HG03196 (cell line): ENCODE measurements at regions not wholly inside any gene's neighbourhood (a gene's known extent, or its start where the extent isn't known, plus 50 kb on each side); places are given as distances from the start of the nearest gene placed in this dataset.

Experiments
- ATAC-seq: cut with Tn5 transposase; IDR thresholded peaks from one replicate; pipeline ENCODE4 v1.9.1; 2021; ENCODE audit not compliant: unreplicated experiment

DNA sequence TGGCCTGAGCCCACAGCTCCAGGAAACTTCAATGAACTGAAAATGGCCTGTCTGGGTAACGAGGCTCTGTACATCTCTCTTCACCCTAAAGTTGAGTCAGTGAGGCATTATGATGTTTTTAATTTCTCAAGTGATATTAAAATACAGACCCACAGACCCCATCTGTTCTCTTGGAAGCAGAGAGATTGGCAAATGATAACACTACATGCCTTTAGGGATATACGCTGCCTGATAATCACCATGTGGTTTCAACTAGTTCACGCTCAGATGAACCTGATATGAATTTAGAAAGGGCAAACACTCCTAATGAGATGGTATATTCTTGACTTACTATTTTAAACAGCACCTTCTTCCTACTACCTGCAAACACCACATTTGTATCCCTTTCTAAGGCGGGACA is 127.5 kb downstream of the RFC3 start:
- no peak for ATAC-seq

DNA sequence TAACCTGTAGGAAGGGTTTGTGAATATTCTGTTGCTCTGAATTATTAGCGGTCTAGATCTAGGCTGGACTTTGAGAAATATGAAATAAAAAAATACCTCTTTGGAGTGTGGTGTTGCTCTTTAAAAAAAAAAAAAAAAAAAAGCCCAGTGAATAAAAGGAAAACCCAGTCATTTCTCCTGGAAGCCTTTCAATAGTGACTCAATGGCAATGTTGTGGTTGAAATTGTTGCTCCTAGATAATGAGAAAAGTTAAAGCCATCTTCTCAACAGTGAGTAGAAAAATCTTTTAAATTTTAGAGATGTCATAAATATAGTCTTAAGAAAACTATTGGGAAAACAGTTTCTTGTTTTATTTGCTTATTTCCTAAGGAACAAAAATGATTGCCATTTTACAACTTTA is 135.3 kb downstream of the RFC3 start:
- no peak for ATAC-seq

DNA sequence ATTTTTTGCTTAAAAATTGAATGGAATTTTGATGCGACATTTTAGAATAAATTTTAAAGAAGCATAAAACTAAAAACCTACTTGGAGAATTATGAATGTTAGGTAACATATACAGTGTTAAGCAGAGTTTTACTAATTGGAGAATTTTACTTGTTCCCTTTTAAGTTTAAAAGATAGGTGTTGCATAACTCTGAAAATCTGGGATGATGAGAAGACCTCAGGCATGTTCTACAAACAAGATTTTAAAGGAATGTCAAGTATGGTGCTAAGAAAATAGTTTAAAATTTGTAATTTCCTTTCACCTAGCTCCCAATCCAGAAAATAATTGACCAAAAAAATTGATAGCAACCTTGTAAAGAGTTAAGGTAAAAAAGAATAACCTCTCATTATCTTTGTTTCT is 135.8 kb downstream of the RFC3 start:
- ATAC-seq, result no peak

DNA sequence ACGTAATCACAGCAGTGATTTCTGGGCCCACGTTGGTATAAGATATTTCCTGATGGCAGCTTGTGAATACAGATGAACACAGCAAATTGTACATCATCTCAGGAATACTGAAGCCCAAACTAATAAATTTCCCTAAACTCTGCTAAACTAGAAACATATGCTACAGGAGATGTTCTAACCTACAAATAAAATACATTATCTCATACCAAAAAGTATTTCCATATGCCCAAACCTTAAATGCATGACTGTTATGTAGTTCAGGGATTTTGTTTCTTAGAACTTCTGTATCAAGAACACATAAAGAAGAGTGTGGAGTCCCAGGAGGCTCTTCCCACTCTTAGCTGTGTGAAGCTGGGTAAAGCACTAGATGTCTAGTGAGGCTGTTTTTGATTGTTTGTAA is 138.4 kb downstream of the RFC3 start:
- no peak for ATAC-seq

DNA sequence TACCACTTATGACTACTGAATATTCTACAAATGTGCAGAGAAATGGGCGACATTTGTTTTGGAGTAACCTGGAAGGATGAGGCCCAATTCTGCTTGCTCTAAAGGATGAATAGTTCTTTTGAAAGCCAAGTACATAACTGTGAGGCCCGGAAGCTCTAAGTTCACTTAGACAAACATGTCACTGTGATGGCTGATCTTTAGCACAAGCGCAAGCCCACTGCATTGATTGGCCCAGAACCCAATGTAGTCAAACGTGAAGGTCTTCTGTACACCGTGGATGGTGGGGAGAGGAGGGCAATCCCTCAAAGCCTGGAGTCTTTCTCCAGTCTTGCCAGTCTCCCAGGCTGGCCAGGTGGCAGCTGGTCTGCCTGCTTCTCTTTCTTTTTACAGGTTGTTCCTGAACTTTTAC is 139.6 kb downstream of the RFC3 start:
- no peak for ATAC-seq

DNA sequence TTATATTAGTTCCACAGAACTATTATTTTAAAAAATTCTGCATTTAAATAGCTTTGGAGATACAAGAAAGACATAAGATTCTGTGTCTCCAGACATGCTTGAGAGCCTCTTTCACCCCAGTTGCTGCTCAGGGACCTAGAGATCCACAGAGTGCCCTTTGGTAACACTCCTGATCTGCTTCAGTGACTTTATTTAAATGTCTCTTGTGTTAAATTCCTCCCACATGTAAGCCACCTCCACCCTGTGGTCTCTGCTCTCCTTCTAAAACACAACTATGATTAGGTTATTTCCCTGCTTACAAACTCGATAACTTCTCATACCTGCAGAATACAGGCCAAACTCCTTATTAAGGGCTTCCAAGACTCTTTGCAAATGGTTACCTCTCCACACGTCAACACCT is 141.0 kb downstream of the RFC3 start:
- ATAC-seq, result no peak

DNA sequence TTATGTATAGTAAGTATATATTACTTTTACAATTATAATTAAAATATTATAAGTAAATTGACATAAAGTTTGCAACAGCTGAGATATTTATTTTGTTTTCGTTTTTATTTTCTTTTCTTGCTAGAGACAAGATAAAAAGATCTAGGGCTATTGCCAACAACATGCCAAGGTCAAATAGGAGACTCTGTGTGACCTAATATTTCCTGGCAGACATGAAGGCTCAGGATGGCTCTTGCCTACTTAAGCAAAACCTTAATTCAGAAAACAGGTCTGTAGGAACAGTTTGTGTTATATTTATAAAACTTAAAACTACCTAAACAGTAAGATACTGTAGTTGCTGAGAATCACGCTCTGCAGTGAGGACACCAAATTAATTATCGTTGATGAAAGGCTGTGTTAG is 145.2 kb downstream of the RFC3 start:
- ATAC-seq, result no peak

DNA sequence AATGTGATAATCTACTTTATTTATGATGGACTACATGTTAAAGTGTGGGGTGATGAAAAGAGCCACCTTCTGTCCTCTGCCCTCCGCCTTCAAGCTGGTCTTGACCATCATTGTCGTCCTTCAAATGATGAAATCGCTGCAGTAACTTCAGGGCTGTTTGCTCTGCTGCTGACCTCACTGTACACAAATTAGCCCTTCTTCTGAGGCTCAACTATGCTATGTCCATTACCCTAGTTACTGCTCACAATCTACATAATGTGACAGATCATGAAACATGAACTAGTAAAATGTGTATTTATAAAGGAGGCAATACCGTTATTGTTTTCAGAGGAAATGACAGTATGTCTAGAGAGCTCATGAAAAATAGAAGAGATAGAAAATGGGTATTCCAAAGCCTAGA is 145.9 kb downstream of the RFC3 start:
- ATAC-seq, result no peak

DNA sequence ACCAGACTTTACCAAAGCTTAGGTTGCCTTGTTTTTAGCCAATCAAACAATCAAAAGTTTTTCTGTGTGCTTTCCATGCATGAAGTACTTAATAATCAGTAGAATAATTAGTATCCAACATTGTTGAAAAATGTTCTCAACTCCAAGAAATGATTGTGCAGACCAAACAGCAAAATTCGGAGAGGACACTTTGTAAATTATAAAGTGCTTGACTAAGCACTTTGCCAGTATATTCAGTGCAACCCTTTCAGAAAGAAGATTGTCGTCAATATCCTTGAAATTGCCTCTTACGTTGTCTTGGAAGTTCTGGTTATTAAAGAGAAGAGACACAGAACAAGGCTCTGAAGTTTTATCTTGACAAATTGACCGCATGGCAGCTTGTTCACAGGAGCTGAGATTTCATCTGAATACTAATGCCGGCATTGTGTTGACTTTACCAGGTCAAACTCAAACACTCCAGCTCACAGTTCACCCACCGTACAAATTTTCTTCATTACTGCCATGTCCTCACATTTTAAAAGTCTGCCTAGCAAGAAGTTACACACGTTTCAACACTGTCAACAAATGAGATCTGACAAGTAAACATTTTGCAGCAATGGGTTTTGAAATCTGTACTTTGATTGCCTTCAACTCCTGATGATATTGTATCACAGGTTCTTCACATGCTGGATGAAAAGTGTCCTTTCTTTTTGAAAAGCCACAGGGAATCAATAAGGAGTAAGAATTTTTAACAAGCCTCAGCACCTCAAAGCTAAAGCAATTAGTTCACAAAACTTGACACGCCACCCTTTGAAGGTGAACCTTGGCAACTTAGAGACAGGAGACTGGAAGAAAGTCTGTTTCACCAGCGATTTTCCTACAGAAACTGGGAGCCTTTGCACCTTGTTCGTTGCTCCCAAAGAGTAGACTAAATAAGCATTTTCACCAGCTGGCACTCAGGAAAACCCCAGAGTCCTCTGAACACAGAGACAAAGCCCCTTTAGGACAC is 150.9 kb downstream of the RFC3 start:
- ATAC-seq, result no peak

DNA sequence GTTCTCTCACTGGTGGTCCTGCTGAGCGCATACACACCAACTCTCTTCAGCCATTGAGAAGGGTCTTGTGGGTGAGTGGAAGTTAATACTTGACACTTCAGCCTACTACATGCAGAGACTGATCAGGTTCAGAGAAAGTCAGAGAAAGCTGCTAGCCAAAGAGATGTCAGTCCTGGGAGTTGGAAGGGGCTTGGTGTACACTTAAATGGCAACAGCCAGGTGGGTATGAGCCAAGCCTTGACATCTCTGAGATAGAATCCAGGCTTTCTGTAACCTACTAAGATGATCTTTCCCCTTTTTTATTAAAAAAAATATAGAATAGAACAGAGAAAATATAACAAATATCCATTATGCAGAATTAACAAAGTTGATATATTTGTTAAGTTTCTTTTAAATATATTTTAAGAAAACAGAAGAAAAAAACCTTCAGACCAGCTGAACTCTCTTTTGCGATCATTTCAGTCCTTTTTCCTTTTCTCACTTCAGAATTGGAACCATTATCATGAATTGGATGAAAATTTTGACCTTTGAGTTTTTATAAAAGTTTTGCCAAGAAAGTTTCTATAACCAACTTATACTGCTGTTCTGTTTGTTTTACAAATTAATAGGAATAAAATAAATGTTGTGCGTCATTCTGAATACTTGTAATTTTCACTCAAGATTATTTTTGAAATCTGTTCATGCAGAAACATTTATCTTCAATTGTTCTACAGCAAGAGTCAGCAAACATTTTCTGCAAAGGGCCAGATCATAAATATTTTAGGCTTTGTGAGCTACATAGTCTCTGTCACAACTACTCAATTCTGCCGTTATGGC is 153.0 kb downstream of the RFC3 start:
- ATAC-seq, result no peak

DNA sequence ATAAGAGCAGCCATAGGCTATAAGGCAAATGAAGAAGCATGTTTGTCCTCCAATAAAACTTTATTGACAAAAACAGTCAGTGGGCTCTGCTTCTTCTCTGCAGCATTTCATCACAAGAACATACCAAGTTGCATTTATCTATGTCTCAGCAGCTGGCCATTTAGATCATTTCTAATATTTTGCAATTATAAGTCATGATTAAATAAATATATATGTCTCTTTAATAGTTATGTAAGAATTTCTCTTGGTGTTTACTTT is 153.5 kb downstream of the RFC3 start:
- no peak for ATAC-seq

DNA sequence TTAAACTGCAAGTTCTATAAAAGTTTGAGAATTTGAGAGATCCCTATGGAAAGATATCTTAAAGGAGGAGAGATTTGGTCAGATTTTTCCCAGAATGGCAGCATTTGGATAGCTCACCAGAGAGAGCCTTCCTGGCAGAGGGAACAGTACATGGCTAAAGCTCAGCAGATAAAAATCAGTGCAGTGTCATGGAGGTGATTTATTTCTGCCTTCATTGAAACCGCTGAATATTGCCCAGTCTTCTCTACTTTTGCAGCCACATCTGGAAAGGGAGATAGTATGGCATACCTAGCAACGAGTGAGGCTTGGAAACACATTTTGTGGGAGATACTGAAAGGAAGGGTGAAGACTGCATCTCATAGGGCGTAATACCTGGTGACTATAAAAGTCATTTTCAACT is 155.2 kb downstream of the RFC3 start:
- ATAC-seq, result no peak

DNA sequence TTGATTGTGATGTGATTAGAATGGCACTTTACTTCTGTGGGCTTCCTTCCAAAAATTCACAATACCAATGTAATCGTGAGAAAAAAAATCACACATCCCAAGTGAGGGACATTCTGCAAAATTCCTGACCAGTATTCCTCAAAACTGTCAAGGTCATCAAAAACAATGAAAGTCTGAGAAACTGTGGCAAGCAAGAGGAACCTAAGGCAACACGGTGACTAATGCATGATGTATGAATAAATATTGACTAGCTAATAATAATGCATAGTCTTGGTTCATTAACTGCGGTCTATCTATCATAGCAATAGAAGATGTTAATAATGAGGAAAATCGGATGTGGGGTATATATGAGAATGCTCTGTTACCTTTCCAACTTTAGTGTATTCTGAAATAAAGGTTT is 159.0 kb downstream of the RFC3 start:
- ATAC-seq, result no peak

DNA sequence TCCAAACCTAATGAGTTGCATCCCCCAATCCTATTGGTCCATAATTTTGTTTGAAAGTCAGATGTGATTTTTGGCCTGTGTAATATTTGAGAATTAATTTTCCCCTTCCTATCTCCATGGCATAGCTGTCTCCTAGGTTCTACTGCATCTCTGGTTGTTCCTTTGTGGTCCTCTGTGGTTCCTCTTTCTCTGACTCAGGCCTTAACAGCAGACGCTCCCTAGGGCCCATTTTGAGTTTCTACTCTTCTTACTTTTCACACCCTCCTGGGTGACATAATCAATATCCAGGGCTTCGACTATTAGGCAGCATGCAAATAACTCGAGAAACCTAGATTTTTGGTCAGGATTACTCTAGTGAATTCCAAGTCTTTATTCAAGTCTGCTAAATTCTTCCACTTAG is 160.7 kb downstream of the RFC3 start:
- ATAC-seq, result no peak

DNA sequence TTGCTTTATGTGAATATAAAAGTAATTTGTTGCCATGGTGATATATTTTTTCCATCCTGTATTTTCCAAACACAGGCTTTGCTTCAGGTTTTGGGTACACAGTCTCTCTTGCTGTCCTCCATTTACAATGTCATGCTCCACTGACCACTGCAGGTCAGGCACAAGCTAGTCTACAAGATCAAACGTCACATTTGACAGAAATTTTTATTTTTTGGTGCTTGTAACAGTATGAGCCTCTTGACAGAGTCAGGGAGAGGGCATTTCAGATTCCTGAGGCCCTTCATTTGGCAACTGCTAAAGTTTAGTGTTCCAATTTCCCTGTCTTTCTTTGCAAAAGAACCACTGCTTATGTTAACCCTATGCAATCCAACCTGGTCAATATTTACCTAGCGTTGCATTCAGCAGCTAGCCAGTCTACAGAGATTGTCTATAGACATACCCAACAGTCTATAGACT is 175.0 kb downstream of the RFC3 start:
- no peak for ATAC-seq

DNA sequence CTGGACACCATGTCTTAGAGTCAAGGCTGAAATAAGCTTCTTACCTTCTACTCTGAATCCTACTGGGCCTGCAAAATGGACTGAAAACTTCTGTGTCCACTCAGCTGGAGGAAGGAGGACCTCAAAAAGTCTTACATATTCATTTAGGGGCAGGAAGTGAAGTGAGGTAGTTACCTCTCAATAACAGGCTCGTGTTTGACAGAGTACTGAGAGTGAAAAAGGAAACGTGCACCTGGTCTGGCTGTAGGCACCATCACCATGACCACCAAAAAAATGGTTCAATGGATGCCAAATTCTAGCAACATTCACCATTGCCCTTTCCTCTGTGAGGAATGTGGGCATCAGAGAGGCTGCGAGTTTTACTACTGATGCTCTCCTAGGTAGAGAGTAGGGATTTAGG is 176.2 kb downstream of the RFC3 start:
- no peak for ATAC-seq

DNA sequence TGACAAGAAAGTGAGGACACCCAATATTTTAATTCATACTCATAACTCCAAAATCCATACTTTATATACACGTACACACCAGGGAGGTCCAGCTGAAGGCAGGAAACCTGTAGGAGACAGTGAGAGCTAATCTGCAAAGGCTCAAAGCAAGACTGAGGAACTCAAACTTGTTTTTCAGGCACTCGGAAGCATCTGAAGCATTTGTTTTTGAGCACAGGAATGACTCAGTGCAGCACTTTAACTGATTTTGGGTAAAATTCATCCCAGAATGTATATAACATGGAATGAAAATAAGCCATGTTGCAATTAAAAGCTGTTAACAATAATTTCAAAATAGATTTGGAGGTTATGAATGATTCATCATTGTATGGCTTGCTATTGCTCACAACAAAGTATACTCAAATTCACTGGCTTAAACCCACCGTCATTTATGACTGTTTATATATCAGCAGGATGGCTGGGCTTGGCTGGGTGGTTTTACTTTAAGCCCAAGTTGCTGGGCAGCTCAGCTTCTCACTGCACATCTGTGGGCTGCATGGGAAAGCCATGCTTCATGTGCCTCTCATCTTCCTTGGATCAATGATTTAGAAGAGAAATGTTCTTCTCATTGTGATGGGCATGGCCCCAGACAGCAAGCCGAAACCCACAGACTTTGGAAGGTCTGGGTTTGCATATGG is 177.0 kb downstream of the RFC3 start:
- ATAC-seq, result no peak

DNA sequence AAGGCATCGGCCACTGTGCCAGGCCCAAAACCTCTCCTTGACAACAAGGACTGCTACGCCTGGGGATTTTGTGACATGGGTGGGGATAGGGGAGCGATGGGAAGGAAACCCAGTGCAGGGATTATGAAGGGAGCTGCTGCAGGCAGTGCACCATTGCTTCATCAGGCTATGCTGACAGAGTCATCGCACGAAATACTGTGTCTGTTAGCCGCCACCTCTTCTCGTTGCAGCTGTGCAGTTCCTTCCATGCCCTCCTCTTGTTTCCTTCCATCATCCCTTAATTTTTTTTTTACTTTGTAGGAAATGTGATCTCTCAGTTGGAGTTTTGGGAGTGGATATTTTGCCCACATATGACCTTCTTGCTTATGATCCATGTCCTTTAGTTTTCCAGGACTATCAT is 178.7 kb downstream of the RFC3 start:
- ATAC-seq, result no peak

DNA sequence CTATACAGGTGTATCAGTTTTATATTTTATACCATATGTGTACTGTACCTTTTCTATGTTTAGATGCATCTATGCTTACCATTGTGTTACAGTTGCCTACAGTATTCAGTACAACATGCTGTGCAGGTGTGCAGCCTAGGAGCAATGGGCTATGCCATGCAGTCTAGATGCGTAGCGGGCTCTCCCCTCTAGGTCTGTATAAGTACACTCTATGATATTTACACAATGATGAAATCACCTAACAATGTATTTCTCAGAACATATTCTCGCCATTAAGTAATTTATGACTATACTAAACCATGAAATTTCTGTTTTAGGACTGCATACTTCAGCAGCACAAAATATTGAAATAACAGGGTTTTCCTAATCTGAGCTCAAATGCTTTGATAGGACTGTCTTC is 179.6 kb downstream of the RFC3 start:
- ATAC-seq, result no peak

DNA sequence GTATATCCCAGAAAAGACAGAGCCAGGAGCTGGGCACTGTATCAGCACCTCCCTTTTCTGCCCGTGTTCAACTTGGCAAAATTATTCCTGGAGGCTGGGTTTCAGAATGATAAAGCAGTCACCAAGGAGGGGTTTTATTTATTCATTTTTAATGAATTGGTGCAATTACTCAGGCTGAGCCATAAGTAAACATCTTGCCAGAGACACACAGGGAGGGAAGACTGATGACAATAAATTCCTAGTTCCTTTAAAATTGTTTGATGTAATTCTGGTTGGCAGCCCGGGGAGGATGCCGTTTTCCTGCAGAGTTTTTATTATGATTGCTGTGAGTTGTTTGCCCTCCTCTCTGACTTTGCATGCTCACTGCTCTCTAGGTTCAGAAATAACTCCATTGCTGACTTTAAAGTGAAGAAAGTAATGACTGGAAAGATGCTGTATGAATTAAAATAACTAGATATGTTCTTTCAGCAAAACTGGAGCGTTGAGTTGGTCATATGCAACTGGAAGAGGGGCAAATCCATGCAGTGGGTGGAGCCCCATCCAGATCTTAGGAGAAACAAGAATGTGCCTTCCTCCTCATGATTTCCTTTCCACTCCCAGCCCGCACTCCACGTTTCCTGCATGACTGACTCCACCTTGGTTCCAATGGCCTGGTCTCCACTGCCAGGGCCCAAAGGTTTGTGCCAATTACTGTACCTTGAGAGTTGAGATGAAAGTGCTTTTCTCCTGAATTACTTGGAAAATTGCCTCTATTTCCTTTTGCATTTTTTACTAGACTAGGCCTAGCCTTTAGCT is 182.1 kb downstream of the RFC3 start:
- ATAC-seq, result no peak

DNA sequence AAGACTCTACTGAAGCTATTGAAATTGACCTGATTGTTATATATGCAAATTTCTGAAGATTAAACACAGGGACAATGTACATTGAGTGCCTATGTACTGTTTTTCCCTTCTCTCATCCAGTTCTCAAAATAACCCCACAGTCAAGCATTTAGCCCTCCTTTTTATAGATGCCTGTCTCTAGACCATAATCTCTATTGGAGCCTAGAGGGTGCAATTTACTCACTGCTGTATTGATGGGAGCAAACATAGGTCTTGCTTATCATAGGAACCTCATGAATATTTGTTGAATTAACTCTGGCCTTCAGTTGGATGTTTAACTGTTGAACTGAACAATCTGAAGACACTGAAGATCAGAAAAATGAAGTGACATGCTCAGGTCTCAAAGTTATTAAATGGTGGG is 183.0 kb downstream of the RFC3 start:
- ATAC-seq, result no peak
